Upper lobe of left lung (tissue), 4 donors: ENCODE measurements at regions not wholly inside any gene's neighbourhood (a gene's known extent, or its start where the extent isn't known, plus 50 kb on each side); places are given as distances from the start of the nearest gene placed in this dataset.

ENCODE experiments used
- POLR2A ChIP-seq, 4 donors: fragments of 450-650 bp; IDR thresholded peaks; one replicate each; pipeline ENCODE4 v1.5.1; 2016 to 2017; ENCODE audit warnings: antibody characterized with exemption in 4 of 4, mild to moderate bottlenecking in 2 of 4
- TF ChIP-seq, protein P1 (sequence below), 6 experiments: fragments of 450-650 bp in 4 of 6; fragments of 200-600 bp in 2 of 6; sonication (generic) in 2 of 6; IDR thresholded peaks; one replicate each; pipeline ENCODE4 v1.5.1; 2016 to 2019; ENCODE audit warnings: antibody characterized with exemption in 6 of 6

DNA sequence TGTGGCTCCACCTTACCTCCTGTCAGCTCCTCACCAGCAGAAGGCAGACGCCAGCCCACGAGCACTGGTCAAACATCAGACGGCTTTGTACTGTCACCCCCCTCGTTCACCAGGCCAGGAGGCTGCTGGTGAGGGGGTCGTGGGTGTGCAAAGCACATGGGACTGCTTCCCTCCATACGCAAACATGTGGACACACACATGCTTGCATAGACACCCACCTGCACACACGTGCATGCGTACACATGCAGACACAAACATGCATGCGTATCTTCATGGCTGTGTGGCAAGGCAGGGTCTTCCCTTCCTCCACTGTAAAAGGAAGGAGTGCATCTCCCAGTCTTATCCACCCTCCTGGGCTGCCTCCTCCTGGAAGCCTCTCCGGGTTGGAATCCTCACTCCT, 178.5 kb downstream of the OLFM1 start:
- TF ChIP-seq, protein P1, sequence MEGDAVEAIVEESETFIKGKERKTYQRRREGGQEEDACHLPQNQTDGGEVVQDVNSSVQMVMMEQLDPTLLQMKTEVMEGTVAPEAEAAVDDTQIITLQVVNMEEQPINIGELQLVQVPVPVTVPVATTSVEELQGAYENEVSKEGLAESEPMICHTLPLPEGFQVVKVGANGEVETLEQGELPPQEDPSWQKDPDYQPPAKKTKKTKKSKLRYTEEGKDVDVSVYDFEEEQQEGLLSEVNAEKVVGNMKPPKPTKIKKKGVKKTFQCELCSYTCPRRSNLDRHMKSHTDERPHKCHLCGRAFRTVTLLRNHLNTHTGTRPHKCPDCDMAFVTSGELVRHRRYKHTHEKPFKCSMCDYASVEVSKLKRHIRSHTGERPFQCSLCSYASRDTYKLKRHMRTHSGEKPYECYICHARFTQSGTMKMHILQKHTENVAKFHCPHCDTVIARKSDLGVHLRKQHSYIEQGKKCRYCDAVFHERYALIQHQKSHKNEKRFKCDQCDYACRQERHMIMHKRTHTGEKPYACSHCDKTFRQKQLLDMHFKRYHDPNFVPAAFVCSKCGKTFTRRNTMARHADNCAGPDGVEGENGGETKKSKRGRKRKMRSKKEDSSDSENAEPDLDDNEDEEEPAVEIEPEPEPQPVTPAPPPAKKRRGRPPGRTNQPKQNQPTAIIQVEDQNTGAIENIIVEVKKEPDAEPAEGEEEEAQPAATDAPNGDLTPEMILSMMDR (IDR thresholded peaks at IDR 0.05): no peak
- TF ChIP-seq POLR2A (IDR thresholded peaks at IDR 0.05): no peak
